Right lobe of liver (tissue), 4 donors: ENCODE measurements at regions not wholly inside any gene's neighbourhood (a gene's known extent, or its start where the extent isn't known, plus 50 kb on each side); places are given as distances from the start of the nearest gene placed in this dataset.

Source experiments
- POLR2A ChIP-seq: fragments of 450-650 bp; IDR thresholded peaks from one replicate; pipeline ENCODE4 v1.6.1; 2017; ENCODE audit warnings: antibody characterized with exemption, mild to moderate bottlenecking
- TF ChIP-seq, protein P1 (sequence below), 4 donors: fragments of 200-600 bp in 3 of 4; fragments of 450-650 bp in 1 of 4; IDR thresholded peaks; one replicate each; pipeline versions ENCODE4 v1.5.1 to v1.8.0; 2016 to 2022; ENCODE audit warnings: antibody characterized with exemption in 4 of 4, mild to moderate bottlenecking in 2 of 4
- donor health status: DM: no; HTN: no; CAD: no.
- donor health status: DM: no; HTN: no; CAD: no.
- donor health status: DM: no; HTN: yes; CAD: no.

GRCh38 chr6:69466979-69467570 lies 329.7 kb downstream of the LMBRD1 start:
- TF ChIP-seq POLR2A, result no peak
- TF ChIP-seq, protein P1, sequence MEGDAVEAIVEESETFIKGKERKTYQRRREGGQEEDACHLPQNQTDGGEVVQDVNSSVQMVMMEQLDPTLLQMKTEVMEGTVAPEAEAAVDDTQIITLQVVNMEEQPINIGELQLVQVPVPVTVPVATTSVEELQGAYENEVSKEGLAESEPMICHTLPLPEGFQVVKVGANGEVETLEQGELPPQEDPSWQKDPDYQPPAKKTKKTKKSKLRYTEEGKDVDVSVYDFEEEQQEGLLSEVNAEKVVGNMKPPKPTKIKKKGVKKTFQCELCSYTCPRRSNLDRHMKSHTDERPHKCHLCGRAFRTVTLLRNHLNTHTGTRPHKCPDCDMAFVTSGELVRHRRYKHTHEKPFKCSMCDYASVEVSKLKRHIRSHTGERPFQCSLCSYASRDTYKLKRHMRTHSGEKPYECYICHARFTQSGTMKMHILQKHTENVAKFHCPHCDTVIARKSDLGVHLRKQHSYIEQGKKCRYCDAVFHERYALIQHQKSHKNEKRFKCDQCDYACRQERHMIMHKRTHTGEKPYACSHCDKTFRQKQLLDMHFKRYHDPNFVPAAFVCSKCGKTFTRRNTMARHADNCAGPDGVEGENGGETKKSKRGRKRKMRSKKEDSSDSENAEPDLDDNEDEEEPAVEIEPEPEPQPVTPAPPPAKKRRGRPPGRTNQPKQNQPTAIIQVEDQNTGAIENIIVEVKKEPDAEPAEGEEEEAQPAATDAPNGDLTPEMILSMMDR (IDR thresholded peaks at IDR 0.05), result no peak
